Activated CD8-positive, alpha-beta memory T cell treated with anti-CD3 and anti-CD28 coated beads, Interleukin-2, amount 10 ng/mL, durations not matched to agents 7 days and 5 days (primary cell): ENCODE measurements at regions not wholly inside any gene's neighbourhood (a gene's known extent, or its start where the extent isn't known, plus 50 kb on each side); places are given as distances from the start of the nearest gene placed in this dataset.
"Not testable (repeated sequence)": the region's sequence is repeated elsewhere in the genome, so short reads cannot be mapped to it uniquely, and the experiment has no call there.

Experiments
- ATAC-seq: fragments of 150-1000 bp; cut with Tn5 transposase; one replicate; pipeline ENCODE4 v1.10.0; 2021; ENCODE audit warnings: moderate library complexity
- CTCF ChIA-PET: fragments of 350-600 bp; sonication (Branson Sonifier 250); formaldehyde crosslinking; loops from one replicate; lab custom pipeline; 2021; ENCODE audit warnings: antibody characterized with exemption; lab: Charles Lee
- DNase-seq: peaks from one replicate; pipeline ENCODE4 v3.0.0-alpha.2; 2020
- H3K27ac Mint-ChIP-seq: one replicate; pipeline ENCODE4 v1.8.0; 2021; ENCODE audit warnings: mild to moderate bottlenecking, mixed read lengths
- H3K27me3 Mint-ChIP-seq: one replicate; pipeline ENCODE4 v1.8.0; 2021; ENCODE audit warnings: mixed read lengths
- H3K36me3 Mint-ChIP-seq: one replicate; pipeline ENCODE4 v1.8.0; 2021; ENCODE audit warnings: mild to moderate bottlenecking, mixed read lengths
- H3K4me1 Mint-ChIP-seq: one replicate; pipeline ENCODE4 v1.8.0; 2021; ENCODE audit warnings: mixed read lengths
- H3K4me3 Mint-ChIP-seq: one replicate; pipeline ENCODE4 v1.8.0; 2021; ENCODE audit warnings: mild to moderate bottlenecking, moderate library complexity, mixed read lengths
- H3K9me3 Mint-ChIP-seq: one replicate; pipeline ENCODE4 v1.8.0; 2022; ENCODE audit warnings: low read depth, mixed read lengths

- CTCF ChIA-PET = no interaction called here
- Mint-ChIP-seq H3K36me3 (no peaks in the 10 kb centered on the region), H3K27ac (no peak overlapping the region), H3K4me3 (no peak overlapping the region), H3K27me3 (peaks cover 28% of the 10 kb centered on the region), H3K4me1 (no peaks in the 10 kb centered on the region), H3K9me3 (no peaks in the 10 kb centered on the region)
- ATAC-seq = no peak
- DNase-seq = no peak
Measured at GRCh38 chr1:60935599-60936110, 146.7 kb upstream of the NFIA start.

DNA sequence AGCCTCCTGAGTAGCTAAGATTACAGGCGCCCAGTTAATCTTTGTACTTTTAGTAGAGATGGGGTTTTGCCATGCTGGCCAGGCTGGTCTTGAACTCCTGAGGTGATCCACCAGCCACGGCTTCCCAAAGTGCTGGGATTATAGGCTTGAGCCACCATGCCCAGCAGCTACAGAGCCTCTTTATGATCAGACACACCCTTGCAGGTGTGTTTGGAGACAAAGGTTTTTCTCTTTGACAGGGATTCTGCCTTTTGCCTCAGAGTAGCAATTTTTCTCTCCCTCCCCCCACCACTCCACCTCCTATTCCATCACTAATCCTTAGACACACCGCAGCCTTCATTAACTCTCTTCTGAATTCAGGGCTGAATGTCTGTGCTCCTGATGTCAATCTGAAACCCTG is 152.2 kb upstream of the NFIA start:
- DNase-seq = no peak
- H3K27me3 Mint-ChIP-seq = peaks cover 5% of the 10 kb centered on the region
- H3K36me3 Mint-ChIP-seq = no peaks in the 10 kb centered on the region
- ATAC-seq = no peak
- no peak overlapping the region for H3K27ac Mint-ChIP-seq
- no peaks in the 10 kb centered on the region for H3K9me3 Mint-ChIP-seq
- no peaks in the 10 kb centered on the region for H3K4me1 Mint-ChIP-seq
- CTCF ChIA-PET = no interaction called here
- H3K4me3 Mint-ChIP-seq = no peak overlapping the region

- CTCF ChIA-PET = no interaction called here
- H3K36me3 Mint-ChIP-seq = no peaks in the 10 kb centered on the region
- no peak for DNase-seq
- H3K27me3 Mint-ChIP-seq = peaks cover 5% of the 10 kb centered on the region
- H3K4me3 Mint-ChIP-seq = no peak overlapping the region
- no peaks in the 10 kb centered on the region for H3K9me3 Mint-ChIP-seq
- H3K27ac Mint-ChIP-seq = no peak overlapping the region
- no peak for ATAC-seq
- H3K4me1 Mint-ChIP-seq = no peaks in the 10 kb centered on the region
Measured at GRCh38 chr1:60924964-60925798, 157.2 kb upstream of the NFIA start.

GRCh38 chr1:60924165-60924564 is 158.2 kb upstream of the NFIA start:
- no peaks in the 10 kb centered on the region for H3K4me1 Mint-ChIP-seq
- DNase-seq (no peak), ATAC-seq (no peak)
- CTCF ChIA-PET = no interaction called here
- no peak overlapping the region for H3K4me3 Mint-ChIP-seq
- H3K27ac Mint-ChIP-seq = no peak overlapping the region
- no peaks in the 10 kb centered on the region for H3K9me3 Mint-ChIP-seq
- H3K36me3 Mint-ChIP-seq = no peaks in the 10 kb centered on the region
- peaks cover 5% of the 10 kb centered on the region for H3K27me3 Mint-ChIP-seq

DNA sequence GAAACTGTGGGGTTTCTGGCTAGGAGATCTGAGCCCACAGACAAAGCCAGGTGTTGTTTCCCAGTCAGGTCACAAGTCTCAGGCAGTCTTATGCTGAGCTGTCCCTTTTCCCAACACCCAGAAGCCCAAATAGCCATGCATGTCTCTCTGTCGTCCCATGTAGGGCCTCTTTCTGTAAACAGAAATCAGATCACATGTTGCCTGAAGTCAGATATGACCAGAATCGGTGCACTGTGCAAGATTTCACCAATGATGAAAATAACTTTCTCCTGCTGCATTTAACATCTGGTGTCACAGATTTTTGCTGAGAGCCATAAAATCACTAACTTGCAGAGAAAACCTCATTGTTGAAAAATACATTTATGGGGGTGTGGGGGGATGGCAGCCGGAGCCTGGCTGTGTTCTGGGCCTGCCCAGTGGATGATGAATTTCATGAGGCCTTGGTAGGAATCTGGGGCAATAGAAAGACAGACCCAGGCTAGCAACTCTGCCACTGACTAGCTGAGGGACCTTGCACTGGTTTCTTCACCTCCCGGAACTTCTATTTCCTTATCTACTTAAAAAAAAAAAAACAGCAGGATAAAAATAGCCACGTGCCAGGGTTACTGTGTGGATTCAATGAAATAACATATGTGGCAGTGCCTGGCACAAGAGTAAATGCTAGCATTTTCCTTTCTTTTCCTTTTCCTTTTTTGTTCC is 158.8 kb upstream of the NFIA start:
- ATAC-seq = no peak
- Mint-ChIP-seq H3K27ac (no peak overlapping the region), H3K36me3 (no peaks in the 10 kb centered on the region), H3K27me3 (peaks cover 5% of the 10 kb centered on the region), H3K4me1 (no peaks in the 10 kb centered on the region), H3K9me3 (no peaks in the 10 kb centered on the region), H3K4me3 (no peak overlapping the region)
- CTCF ChIA-PET = no interaction called here
- no peak for DNase-seq

GRCh38 chr1:60922304-60922703 is 160.1 kb upstream of the NFIA start:
- CTCF ChIA-PET = no interaction called here
- ATAC-seq (no peak), DNase-seq (no peak)
- Mint-ChIP-seq H3K4me3 (no peak overlapping the region), H3K27me3 (peaks cover 4% of the 10 kb centered on the region), H3K9me3 (no peaks in the 10 kb centered on the region), H3K27ac (no peak overlapping the region), H3K4me1 (no peaks in the 10 kb centered on the region), H3K36me3 (no peaks in the 10 kb centered on the region)

GRCh38 chr1:60921175-60921574 is 161.2 kb upstream of the NFIA start:
- CTCF ChIA-PET = no interaction called here
- no peak for DNase-seq
- Mint-ChIP-seq H3K4me3 (no peak overlapping the region), H3K4me1 (no peaks in the 10 kb centered on the region), H3K27ac (no peak overlapping the region), H3K9me3 (no peaks in the 10 kb centered on the region), H3K36me3 (no peaks in the 10 kb centered on the region), H3K27me3 (peaks cover 5% of the 10 kb centered on the region)
- ATAC-seq = no peak

DNA sequence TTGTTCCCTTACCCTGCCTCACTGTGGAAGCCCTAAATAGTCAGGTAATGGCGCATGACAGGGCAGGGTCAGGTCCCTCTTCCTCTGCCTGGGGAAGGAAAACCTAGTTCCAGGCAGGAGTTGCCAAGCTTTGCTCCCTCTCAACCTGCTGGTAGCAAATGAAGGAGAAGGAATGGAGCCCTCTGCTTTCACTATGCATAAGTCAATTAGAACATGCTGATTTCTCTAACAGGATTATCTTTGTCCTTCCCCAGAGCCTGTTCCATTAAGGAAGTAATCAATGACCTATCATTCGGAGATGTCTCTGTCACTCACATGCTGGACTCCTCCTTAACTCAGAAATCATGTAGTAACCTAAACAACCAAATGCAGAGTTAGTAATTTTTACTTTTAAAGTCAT is 161.8 kb upstream of the NFIA start:
- Mint-ChIP-seq H3K27me3 (peaks cover 5% of the 10 kb centered on the region), H3K36me3 (no peaks in the 10 kb centered on the region), H3K4me1 (no peaks in the 10 kb centered on the region), H3K27ac (no peak overlapping the region), H3K4me3 (no peak overlapping the region), H3K9me3 (no peaks in the 10 kb centered on the region)
- ATAC-seq = no peak
- CTCF ChIA-PET = no interaction called here
- DNase-seq = no peak

DNA sequence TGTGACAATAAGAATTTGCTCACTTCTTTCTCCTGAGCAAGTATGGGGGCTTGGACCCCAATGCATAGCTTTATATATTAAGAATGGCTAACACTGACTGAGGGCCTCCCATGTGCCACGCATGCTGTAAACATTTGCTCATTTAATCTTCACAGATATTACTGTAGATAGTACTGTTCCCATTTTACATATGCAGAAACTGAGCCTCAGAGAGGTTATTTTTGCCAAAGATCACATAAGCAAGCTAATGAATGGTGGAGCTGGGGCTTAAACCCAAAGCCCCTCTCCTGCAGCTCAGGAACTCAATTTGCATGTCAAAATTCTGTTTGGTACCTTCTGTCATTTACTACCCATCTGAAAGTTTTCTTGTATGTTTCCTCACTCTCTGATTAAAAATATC is 163.5 kb upstream of the NFIA start:
- Mint-ChIP-seq H3K9me3 (no peaks in the 10 kb centered on the region), H3K27ac (no peak overlapping the region), H3K36me3 (no peaks in the 10 kb centered on the region), H3K4me3 (no peak overlapping the region), H3K27me3 (peaks cover 5% of the 10 kb centered on the region), H3K4me1 (no peaks in the 10 kb centered on the region)
- ATAC-seq = no peak
- no peak for DNase-seq
- CTCF ChIA-PET = no interaction called here

DNA sequence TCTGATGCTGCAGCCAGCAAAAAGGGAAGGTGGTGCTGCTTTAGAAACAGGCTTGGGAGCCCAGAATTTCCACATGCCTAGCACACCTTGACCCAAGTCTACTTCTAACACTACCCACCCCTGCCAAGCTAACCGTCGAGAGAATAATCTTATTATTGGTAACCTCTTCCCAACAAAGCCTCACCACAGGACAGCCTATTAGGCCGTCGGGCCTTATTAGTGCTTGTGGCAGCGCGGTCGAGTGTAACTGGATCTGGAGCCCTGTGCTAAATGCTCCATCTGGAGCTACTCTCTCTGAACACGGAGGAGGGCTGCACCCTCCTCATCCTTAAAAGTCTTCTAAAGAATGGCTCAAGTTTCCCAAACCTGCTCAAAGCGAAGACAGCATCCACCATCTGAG is 165.5 kb upstream of the NFIA start:
- Mint-ChIP-seq H3K27me3 (peaks cover 11% of the 10 kb centered on the region), H3K4me1 (no peaks in the 10 kb centered on the region), H3K27ac (no peak overlapping the region), H3K36me3 (no peaks in the 10 kb centered on the region), H3K4me3 (no peak overlapping the region), H3K9me3 (no peaks in the 10 kb centered on the region)
- CTCF ChIA-PET = no interaction called here
- DNase-seq = no peak
- no peak for ATAC-seq

GRCh38 chr1:60916199-60916598 is 166.2 kb upstream of the NFIA start:
- ATAC-seq (no peak), DNase-seq (no peak)
- CTCF ChIA-PET = no interaction called here
- Mint-ChIP-seq H3K4me1 (no peaks in the 10 kb centered on the region), H3K27me3 (peaks cover 14% of the 10 kb centered on the region), H3K9me3 (no peaks in the 10 kb centered on the region), H3K4me3 (no peak overlapping the region), H3K27ac (no peak overlapping the region), H3K36me3 (no peaks in the 10 kb centered on the region)

DNA sequence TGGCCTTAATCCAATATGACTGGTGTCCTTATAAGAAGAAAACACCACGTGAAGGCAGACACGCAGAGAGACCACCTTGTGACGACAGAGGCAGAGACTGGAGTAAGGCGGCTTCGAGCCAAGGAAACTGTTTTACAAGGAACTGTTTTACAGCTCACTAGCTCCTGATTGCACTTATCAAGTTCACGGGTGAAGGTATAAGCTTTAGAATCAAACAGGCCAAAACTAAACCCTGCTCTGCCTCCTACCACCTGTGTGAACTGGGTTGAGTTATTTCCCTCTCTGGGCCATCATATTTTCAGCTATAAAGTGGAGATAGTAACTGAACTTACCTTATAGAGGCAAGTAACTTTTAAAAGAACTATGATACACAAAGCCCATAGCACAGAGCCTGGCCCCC is 166.9 kb upstream of the NFIA start:
- no peak for ATAC-seq
- H3K4me1 Mint-ChIP-seq = no peaks in the 10 kb centered on the region

DNA sequence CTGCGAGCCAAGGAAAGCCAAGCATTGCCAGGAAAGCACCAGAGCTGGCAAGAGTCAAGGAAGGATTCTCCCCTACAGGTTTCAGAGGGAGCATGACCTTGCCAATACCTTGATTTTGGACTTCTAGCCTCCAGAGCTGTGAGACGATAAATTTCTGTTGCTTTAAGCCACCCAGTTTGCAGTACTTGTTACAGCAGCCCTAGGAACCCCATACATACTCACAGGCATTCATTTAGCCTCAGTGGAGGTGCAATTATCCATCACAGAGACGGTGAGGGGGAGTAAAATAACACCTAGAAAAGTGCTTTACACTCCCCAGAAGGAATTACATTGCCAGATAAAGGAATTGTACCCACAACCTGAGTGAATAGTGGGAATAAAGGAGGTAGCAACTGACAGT is 167.4 kb upstream of the NFIA start:
- H3K9me3 Mint-ChIP-seq = no peaks in the 10 kb centered on the region
- no peaks in the 10 kb centered on the region for H3K4me1 Mint-ChIP-seq
- CTCF ChIA-PET = no interaction called here
- DNase-seq (no peak), ATAC-seq (no peak)
- no peak overlapping the region for H3K27ac Mint-ChIP-seq
- H3K4me3 Mint-ChIP-seq = no peak overlapping the region
- peaks cover 18% of the 10 kb centered on the region for H3K27me3 Mint-ChIP-seq
- H3K36me3 Mint-ChIP-seq = no peaks in the 10 kb centered on the region

More for the DNA sequence above, 166.9 kb upstream of the NFIA start:
- DNase-seq = no peak
- CTCF ChIA-PET = no interaction called here
- Mint-ChIP-seq H3K27me3 (peaks cover 18% of the 10 kb centered on the region), H3K4me3 (no peak overlapping the region), H3K27ac (no peak overlapping the region), H3K36me3 (no peaks in the 10 kb centered on the region), H3K9me3 (no peaks in the 10 kb centered on the region)

DNA sequence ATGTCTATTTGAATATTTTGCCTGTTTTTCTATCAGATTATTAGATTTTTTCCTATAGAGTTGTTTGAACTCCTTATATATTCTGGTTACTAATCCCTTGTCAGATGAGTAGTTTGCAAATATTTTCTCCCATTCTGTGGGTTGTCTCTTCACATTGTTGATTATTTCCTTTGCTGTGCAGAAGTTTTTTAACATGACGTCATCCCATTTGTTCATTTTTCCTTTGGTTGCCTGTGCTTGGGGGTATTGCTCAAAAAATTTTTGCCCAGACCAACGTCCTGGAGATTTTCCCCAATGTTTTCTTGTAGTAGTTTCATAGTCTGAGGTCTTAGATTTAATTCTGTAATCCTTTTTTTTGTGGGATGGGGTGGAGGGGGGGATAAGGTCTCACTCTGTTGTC is 168.7 kb upstream of the NFIA start:
- H3K4me3 Mint-ChIP-seq, H3K27ac Mint-ChIP-seq, DNase-seq, CTCF ChIA-PET, H3K9me3 Mint-ChIP-seq, ATAC-seq, H3K4me1 Mint-ChIP-seq, H3K36me3 Mint-ChIP-seq: not testable (repeated sequence)
- peaks cover 20% of the 10 kb centered on the region for H3K27me3 Mint-ChIP-seq
